22Rv1 (cell line): ENCODE measurements at regions not wholly inside any gene's neighbourhood (a gene's known extent, or its start where the extent isn't known, plus 50 kb on each side); places are given as distances from the start of the nearest gene placed in this dataset.

Source experiments
- ZFX ChIP-seq: fragments of 450-650 bp; IDR thresholded peaks from 2 replicates; pipeline ENCODE4 v1.6.1; 2017; ENCODE audit warnings: antibody characterized with exemption, borderline replicate concordance
- TF ChIP-seq, protein P1 (sequence below): fragments of 450-650 bp; IDR thresholded peaks from 2 replicates; pipeline ENCODE4 v1.5.1; 2017; ENCODE audit warnings: mild to moderate bottlenecking

GRCh38 chr6:4451081-4451480 lies 315.7 kb upstream of the ECI2 start:
- TF ChIP-seq, protein P1, sequence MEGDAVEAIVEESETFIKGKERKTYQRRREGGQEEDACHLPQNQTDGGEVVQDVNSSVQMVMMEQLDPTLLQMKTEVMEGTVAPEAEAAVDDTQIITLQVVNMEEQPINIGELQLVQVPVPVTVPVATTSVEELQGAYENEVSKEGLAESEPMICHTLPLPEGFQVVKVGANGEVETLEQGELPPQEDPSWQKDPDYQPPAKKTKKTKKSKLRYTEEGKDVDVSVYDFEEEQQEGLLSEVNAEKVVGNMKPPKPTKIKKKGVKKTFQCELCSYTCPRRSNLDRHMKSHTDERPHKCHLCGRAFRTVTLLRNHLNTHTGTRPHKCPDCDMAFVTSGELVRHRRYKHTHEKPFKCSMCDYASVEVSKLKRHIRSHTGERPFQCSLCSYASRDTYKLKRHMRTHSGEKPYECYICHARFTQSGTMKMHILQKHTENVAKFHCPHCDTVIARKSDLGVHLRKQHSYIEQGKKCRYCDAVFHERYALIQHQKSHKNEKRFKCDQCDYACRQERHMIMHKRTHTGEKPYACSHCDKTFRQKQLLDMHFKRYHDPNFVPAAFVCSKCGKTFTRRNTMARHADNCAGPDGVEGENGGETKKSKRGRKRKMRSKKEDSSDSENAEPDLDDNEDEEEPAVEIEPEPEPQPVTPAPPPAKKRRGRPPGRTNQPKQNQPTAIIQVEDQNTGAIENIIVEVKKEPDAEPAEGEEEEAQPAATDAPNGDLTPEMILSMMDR: no peak
- TF ChIP-seq ZFX: no peak
